NCI-H69 (cell line): ENCODE measurements at regions not wholly inside any gene's neighbourhood (a gene's known extent, or its start where the extent isn't known, plus 50 kb on each side); places are given as distances from the start of the nearest gene placed in this dataset.
A peak's percentile ranks its signal among the peaks of the same experiment; 100 is the strongest.

ENCODE experiments used
- DNase-seq: peaks from one replicate; lab custom pipeline; 2025; lab: John Stamatoyannopoulos, UW

GRCh38 chr5:15447209-15447608 is 52.8 kb upstream of the FBXL7 start:
- no peak for DNase-seq

DNA sequence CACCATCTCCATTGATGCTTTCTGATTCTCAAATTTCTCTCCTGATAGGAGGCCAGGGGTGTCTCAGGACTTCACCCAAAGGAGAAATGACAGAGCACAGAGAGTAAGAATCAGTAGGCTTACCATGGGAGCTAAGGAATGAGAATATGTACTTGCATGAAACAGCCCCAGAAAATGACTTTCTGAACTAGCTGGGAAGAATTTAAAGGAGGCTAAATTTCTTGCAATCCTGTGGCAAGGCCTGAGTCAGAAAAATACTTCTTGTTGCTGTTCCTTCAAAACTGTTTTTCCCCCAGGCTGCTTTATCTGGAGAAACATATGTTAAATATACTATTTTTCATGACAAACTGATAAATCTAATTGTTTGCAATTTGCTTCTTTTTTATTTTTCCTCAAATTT is 53.4 kb upstream of the FBXL7 start:
- DNase-seq = no peak

DNA sequence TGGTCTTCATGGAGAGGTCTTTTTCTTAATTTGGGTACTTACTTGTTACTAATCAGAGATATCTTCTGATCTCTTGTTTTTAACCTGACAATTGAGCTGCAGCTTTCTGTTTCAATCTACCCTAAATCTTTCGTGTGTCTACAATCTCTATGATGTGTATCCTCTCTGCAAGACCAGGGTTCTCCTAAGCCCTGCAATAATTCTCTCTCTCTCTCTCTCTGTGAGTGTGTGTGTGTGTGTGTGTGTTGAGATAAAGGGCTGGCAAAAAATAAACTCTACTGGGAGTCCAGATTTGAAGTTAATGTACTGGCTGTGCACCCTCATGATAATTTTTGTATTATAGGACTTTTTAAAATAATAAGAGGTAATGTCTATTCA is 57.8 kb upstream of the FBXL7 start:
- no peak for DNase-seq

GRCh38 chr5:15441433-15442192 is 58.4 kb upstream of the FBXL7 start:
- DNase-seq = no peak

DNA sequence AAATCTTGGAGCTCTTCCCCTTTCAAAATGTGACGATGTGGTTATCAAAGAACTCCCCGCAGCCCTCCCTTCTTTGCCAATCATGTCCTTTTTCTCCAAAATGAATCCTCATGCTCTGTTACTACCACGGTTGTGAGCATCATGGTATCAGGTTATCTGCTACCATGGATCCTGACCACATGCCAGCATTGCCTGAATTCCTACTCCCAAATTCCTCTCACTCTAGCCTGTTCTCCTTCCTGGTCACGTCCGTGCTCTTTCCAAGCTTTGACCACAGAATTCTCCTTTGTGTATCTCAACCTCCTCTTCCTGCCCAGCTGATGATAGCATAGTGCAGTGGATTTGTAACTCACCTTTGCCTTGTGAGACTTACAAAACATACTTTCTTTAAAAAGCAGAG is 59.5 kb upstream of the FBXL7 start:
- DNase-seq = no peak

DNA sequence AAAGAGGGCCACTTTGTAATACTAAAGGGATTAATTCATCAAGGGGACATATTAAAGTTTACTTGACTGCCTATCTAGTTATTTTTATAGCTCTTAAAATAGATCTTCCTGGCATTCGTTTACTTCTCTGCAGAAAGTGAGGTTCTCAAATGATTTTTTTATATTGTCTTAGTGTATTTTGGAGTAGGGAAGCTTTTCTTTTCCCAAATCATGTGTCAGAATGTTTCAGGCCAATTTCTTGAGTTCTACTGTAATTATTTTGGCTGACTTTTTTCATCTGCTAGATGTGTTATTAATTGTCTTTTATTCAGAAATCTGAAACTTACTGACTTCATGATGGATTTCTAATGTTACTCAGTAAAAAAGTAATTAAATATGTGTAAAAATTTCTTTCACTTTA is 60.2 kb upstream of the FBXL7 start:
- DNase-seq = no peak

DNA sequence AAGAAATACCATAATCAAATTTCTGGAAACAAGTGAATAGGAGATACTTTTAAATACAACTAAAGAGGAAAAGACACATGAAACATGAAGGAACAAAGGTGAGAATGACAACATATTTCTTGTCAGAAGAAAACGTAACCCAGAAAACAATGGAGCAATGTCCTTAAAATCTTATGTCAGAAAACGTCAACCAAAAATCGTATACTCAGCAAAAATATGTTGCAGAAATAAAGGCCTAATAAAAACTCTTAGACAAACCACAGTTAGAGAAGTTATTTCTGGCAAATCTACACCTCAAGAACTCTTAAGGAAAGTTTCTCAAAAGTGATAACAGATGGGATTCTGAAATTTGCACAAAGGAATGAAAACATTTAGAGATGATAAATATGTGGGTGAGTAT is 66.3 kb upstream of the FBXL7 start:
- no peak for DNase-seq

GRCh38 chr5:15431923-15432322 is 68.1 kb upstream of the FBXL7 start:
- DNase-seq = no peak

DNA sequence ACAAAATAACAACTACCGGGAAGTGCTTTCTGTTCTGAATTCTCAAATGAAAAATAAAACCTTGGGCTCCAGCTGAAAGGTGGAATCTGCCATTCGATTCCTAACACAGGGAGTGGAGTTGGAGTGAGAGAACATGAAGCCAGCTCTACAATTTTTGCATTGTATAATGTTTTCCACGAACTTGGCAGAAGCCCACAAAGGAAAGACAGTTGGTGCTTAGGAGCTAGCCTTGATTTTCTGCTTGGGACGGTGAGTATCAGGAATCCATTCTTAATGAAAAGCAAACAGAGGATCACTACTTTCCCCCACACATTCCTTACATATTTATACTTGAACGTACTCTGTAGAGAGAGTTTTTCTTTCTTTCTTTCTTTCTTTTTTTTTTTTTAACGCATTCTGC is 74.2 kb upstream of the FBXL7 start:
- DNase-seq = no peak

- DNase-seq = no peak
Measured at GRCh38 chr5:15424769-15425168, 75.2 kb upstream of the FBXL7 start.

- DNase-seq = no peak
Measured at GRCh38 chr5:15421921-15422412, 78.0 kb upstream of the FBXL7 start.

DNA sequence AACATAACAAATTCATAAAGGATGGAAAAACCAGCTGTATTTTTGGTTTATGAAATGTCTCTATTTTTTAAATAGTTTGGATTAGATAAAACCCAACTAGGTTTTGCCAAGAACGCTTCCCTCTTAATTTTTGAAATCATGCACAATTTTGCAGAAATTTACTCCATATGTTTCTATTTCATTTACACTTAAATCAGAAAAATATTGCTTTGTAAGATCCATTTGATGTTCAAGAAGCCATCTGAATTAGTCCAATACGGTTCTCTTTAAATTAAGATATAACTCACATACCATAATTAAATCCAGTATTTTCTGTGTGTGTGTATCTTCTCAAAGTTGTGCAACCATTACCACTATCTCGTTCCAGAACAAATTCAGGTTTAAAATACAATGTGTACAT is 78.6 kb upstream of the FBXL7 start:
- no peak for DNase-seq

DNA sequence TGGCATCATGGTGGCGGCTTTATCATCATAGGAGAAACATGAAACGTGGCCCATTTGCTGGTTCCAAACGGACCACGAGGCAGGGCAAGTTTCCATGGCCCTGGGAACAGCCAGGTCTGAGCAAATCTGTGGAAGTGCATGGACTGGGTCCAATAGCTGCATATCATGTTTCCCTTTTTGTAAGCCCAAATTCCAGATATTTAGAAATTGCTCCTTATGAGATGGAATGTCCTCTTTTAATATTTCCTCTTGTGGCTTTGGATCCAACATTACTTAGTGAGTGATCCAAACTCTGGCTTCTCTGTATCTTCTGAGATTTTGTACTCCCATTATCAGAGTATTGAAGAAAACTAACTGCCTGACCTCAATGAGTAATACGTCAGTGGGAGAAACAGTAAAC is 79.8 kb upstream of the FBXL7 start:
- no peak for DNase-seq

DNA sequence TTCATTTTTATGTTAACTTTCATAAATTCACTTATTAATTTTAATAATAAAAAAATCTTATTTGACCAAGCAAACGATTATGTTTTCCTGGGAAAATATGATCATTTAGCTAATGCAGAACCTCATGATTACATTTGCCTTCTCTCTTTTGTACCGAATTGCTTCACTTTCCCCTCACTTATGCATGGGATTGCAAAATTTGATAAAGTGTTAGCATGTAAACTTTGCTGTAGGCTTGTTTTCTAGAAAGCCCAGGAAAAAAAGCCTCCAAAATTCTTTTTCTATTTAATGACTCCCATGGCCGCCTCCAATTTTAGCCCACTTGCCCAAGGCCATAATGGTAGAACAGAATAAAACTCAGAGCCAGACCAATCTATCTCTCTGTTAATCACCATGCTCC is 82.8 kb upstream of the FBXL7 start:
- DNase-seq = no peak

- no peak for DNase-seq
Measured at GRCh38 chr5:15406478-15406877, 93.5 kb upstream of the FBXL7 start.

DNA sequence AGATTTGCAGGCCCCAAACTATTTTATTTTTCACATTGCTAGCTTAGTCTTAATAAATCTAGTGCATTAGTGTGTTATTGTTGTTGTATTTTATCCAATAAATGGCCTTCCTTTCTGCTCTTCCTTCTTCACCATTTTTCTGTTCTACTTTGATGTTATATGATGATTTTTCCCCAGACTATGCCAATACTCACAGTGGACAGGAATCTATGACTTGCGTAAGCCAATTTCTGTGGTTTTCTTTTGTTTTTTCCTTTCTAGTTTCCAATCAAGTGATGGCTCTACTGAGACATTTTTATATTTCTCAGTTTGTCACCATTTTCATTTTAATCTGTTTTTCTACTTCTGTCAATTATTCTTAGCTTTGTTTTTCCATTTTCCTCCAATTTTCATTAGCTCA is 106.8 kb upstream of the FBXL7 start:
- no peak for DNase-seq

GRCh38 chr5:15391704-15392397 is 108.1 kb upstream of the FBXL7 start:
- no peak for DNase-seq

GRCh38 chr5:15388866-15389265 is 111.1 kb upstream of the FBXL7 start:
- DNase-seq = no peak

GRCh38 chr5:15387931-15388524 is 112.0 kb upstream of the FBXL7 start:
- no peak for DNase-seq

DNA sequence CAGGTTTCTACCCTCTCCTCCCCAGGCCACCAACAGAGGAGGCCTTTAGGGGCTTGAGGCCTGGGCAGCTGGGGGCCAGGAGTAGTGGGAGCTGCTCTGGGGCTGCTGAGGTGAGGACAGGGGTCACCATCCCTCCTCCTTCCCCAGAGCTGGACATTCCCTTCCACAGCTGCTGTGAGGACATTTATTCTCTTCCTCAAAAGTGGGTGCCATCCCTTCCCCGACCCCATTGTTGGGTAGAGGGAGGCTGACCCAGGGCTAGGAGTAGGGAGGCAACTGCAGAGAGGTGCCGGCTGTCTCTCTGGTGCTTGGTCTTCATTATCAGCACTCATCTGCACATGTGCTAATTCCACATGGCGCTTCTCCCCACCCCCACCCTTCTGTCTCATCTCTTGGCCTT is 113.9 kb upstream of the FBXL7 start:
- no peak for DNase-seq

DNA sequence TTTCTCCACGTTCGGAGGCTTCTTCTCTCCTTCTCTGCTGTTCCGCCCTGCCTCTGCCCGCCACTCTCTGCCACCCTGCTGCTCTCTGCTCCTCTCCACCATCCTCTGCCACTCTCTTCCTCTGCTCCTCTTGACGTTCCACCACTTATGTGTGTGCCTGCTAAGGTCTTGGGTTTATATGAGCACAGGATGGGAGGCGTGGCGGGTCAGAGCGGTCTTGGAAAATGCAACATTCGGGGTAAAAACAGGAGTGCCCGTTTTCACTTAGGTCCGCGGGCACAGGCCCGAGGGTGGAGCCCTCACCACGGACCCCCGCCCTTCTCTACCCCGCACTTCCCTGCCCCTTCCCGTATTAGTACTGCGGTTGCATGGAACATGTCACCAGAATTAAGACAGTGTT is 114.4 kb upstream of the FBXL7 start:
- DNase-seq = no peak

DNA sequence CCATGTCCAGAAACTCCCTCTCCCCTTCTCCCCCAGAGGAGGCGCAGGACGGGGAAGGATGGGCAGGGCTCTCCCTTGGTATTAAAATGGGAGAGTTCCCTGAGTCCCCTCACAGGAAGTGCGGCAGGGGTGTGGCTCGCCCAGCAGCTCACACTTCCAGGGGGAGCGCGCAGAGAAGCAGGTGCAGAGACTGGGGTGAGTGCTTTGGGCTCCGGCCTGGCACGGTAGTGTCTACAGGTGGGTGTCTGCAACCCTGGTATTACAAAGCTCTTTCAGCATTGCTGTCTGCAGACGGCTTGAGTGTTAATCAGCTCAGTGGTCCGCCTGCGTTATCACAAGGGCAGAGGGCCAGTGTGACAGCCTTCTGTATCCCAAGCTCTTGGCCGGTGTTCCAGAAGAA is 114.9 kb upstream of the FBXL7 start:
- no peak for DNase-seq

DNA sequence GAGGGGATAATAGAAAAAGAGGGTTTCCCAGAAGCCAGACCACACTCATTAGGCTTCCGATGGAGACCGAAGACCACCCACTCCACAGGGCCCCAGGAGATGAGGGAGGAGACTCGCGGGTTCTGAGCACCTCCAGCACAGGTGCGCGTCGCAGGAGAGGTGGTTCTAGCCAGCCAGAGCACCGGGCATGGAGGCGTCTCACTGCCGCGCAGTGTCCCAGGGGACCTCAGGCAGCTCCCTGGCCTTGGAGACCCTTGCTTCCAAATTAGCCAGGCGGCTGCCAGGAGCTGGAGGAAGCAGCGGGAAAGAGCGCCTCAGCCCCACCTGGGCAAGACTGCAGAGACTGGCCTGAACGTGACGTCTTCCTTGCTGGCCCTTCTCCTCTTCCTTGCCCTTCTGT is 115.4 kb upstream of the FBXL7 start:
- peak; percentile 7 for DNase-seq
